A549 (cell line): ENCODE measurements at regions not wholly inside any gene's neighbourhood (a gene's known extent, or its start where the extent isn't known, plus 50 kb on each side); places are given as distances from the start of the nearest gene placed in this dataset.

Source experiments
- ATAC-seq, 2 experiments: fragments of 200-7000 bp in 1 of 2; fragments of >200 bp in 1 of 2; cut with Nextera tagmentation in 1 of 2; cut with Tn5 transposase in 1 of 2; 3 replicates each; pipeline versions ENCODE4 v1.8.0 to v1.9.1; 2018 to 2020; ENCODE audit warnings: mild to moderate bottlenecking in 1 of 2, moderate library complexity in 1 of 2
- CTCF ChIA-PET: fragments of 300-600 bp; sonication (Branson Sonifier 250); formaldehyde crosslinking; extraction: SDS; loops from one replicate; lab custom pipeline; 2021; ENCODE audit warnings: antibody characterized with exemption, inconsistent platforms; lab: Yijun Ruan, JAX
- POLR2A ChIA-PET: fragments of 350-600 bp; formaldehyde crosslinking; extraction: SDS; loops from one replicate; lab custom pipeline; 2021; ENCODE audit warnings: antibody characterized with exemption, inconsistent platforms; lab: Yijun Ruan, JAX
- DNase-seq, 2 experiments: peaks; one replicate each; pipeline versions ENCODE4 v3.0.0 to v3.0.0-alpha.2; 2011 to 2016; ENCODE audit warnings: low read depth in 1 of 2, low spot score in 1 of 2
- FAIRE-seq: peaks from 2 replicates; lab custom pipeline; 2011; peaks lifted over from hg19 to GRCh38; lab: Jason Lieb, UNC
- H3K27ac ChIP-seq, 2 experiments: fragments of >200 bp; sonication (Bioruptor Twin); formaldehyde crosslinking; 3 replicates each; pipeline ENCODE4 v1.5.1; 2016 to 2017
- H3K4me1 ChIP-seq: fragments of >200 bp; sonication (Bioruptor Twin); formaldehyde crosslinking; 3 replicates; pipeline ENCODE4 v1.6.1; 2016
- H3K4me2 ChIP-seq: fragments of >200 bp; sonication (Bioruptor Twin); formaldehyde crosslinking; 3 replicates; pipeline ENCODE4 v1.6.1; 2016
- H3K4me3 ChIP-seq: fragments of >200 bp; sonication (Bioruptor Twin); formaldehyde crosslinking; 3 replicates; pipeline ENCODE4 v1.5.1; 2016
- H3K9me3 ChIP-seq: fragments of >200 bp; sonication (Bioruptor Twin); formaldehyde crosslinking; 3 replicates; pipeline ENCODE4 v1.6.1; 2016
- CBX8 ChIP-seq: fragments of 200-600 bp; sonication (generic); IDR thresholded peaks from 2 replicates; pipeline ENCODE4 v1.6.1; 2016
- CEBPB ChIP-seq, 2 experiments: fragments of >200 bp in 1 of 2; sonication (Bioruptor Twin) in 1 of 2; formaldehyde crosslinking in 1 of 2; IDR thresholded peaks; 2 replicates each; pipeline ENCODE4 v1.6.1; 2012 to 2016
- CHD2 ChIP-seq: fragments of 150-350 bp; IDR thresholded peaks from 2 replicates; pipeline ENCODE4 v1.6.1; 2014; ENCODE audit warnings: low read length; ENCODE audit not compliant: partially characterized antibody
- CHD4 ChIP-seq: fragments of 200-600 bp; sonication (generic); IDR thresholded peaks from 2 replicates; pipeline ENCODE4 v1.6.1; 2016; ENCODE audit warnings: antibody characterized with exemption, mild to moderate bottlenecking, borderline replicate concordance
- EHF ChIP-seq: fragments of 250-450 bp; sonication (Bioruptor Pico); IDR thresholded peaks from 2 replicates; pipeline ENCODE4 v1.5.0; 2020; ENCODE audit warnings: mild to moderate bottlenecking
- EHMT2 ChIP-seq: fragments of 200-600 bp; sonication (generic); IDR thresholded peaks from 2 replicates; pipeline ENCODE4 v1.6.1; 2016; ENCODE audit warnings: antibody characterized with exemption, low read depth, mild to moderate bottlenecking, moderate library complexity
- ELK1 ChIP-seq: fragments of 150-350 bp; IDR thresholded peaks from 2 replicates; pipeline ENCODE4 v1.6.1; 2014; ENCODE audit warnings: low read depth, mild to moderate bottlenecking, low read length
- EP300 ChIP-seq, 2 experiments: fragments of >200 bp; sonication (Bioruptor Twin); formaldehyde crosslinking; IDR thresholded peaks; 2 replicates in 1 of 2; 3 replicates in 1 of 2; pipeline ENCODE4 v1.6.1; 2016 to 2017
- FOSB ChIP-seq: fragments of 250-450 bp; sonication (Bioruptor Pico); IDR thresholded peaks from 2 replicates; pipeline ENCODE4 v1.5.0; 2020; ENCODE audit warnings: mild to moderate bottlenecking, moderate library complexity
- FOSL2 ChIP-seq, 2 experiments: fragments of 450-650 bp in 1 of 2; fragments of >200 bp in 1 of 2; sonication (Bioruptor Twin) in 1 of 2; formaldehyde crosslinking; IDR thresholded peaks; 2 replicates each; pipeline versions ENCODE4 v1.5.0 to v1.6.1; 2016 to 2020; ENCODE audit warnings: mild to moderate bottlenecking in 1 of 2, moderate library complexity in 1 of 2
- HDAC2 ChIP-seq: fragments of 200-600 bp; sonication (generic); IDR thresholded peaks from 2 replicates; pipeline ENCODE4 v1.6.1; 2016
- HES2 ChIP-seq: fragments of >200 bp; sonication (Bioruptor Twin); formaldehyde crosslinking; IDR thresholded peaks from 2 replicates; pipeline ENCODE4 v1.6.1; 2016
- HEYL ChIP-seq: fragments of 250-450 bp; sonication (Bioruptor Pico); IDR thresholded peaks from 2 replicates; pipeline ENCODE4 v1.8.0; 2021; ENCODE audit warnings: mild to moderate bottlenecking, moderate library complexity
- HOXA7 ChIP-seq: fragments of 250-450 bp; sonication (Bioruptor Pico); IDR thresholded peaks from 2 replicates; pipeline ENCODE4 v1.5.0; 2020; ENCODE audit warnings: mild to moderate bottlenecking, moderate library complexity
- HOXB13 ChIP-seq: fragments of 250-450 bp; sonication (Bioruptor Pico); IDR thresholded peaks from 2 replicates; pipeline ENCODE4 v1.5.0; 2020; ENCODE audit warnings: low read depth, mild to moderate bottlenecking, moderate library complexity
- HOXB5 ChIP-seq: fragments of 250-450 bp; sonication (Bioruptor Pico); IDR thresholded peaks from 2 replicates; pipeline ENCODE4 v1.5.0; 2020; ENCODE audit warnings: mild to moderate bottlenecking, moderate library complexity
- JUN ChIP-seq, 2 experiments: fragments of >200 bp; sonication (Bioruptor Twin); formaldehyde crosslinking; IDR thresholded peaks; 2 replicates in 1 of 2; 3 replicates in 1 of 2; pipeline ENCODE4 v1.6.1; 2016 to 2017
- KDM5A ChIP-seq: fragments of 200-600 bp; sonication (generic); IDR thresholded peaks from 2 replicates; pipeline ENCODE4 v1.6.1; 2016; ENCODE audit warnings: antibody characterized with exemption, mild to moderate bottlenecking
- MAFK ChIP-seq: fragments of 450-650 bp; IDR thresholded peaks from 2 replicates; pipeline ENCODE4 v1.6.1; 2014; ENCODE audit not compliant: partially characterized antibody
- MYC ChIP-seq: IDR thresholded peaks from 2 replicates; pipeline ENCODE4 v1.6.1; 2012; ENCODE audit warnings: mild to moderate bottlenecking, inconsistent platforms, low read length, improper control_type of control experiment, borderline replicate concordance
- NFE2L2 ChIP-seq: fragments of 150-350 bp; conservative IDR thresholded peaks from 2 replicates; pipeline ENCODE4 v1.6.1; 2014; ENCODE audit warnings: low read length
- NPAS2 ChIP-seq: fragments of 250-450 bp; sonication (Bioruptor Pico); IDR thresholded peaks from 2 replicates; pipeline ENCODE4 v1.8.0; 2022; ENCODE audit warnings: mild to moderate bottlenecking, moderate library complexity, borderline replicate concordance
- NR3C1 ChIP-seq: fragments of >200 bp; sonication (Bioruptor Twin); formaldehyde crosslinking; IDR thresholded peaks from 3 replicates; pipeline ENCODE4 v1.6.1; 2017
- POLR2A ChIP-seq: IDR thresholded peaks from 2 replicates; pipeline ENCODE4 v1.6.1; 2012; ENCODE audit warnings: mild to moderate bottlenecking, low read length
- POLR2AphosphoS2 ChIP-seq: conservative IDR thresholded peaks from 2 replicates; pipeline ENCODE4 v1.6.1; 2012; ENCODE audit warnings: low read length, improper control_type of control experiment, inconsistent platforms
- RAD21 ChIP-seq, 2 experiments: fragments of >200 bp in 1 of 2; sonication (Bioruptor Twin) in 1 of 2; formaldehyde crosslinking in 1 of 2; IDR thresholded peaks in 1 of 2; conservative IDR thresholded peaks in 1 of 2; 2 replicates in 1 of 2; 3 replicates in 1 of 2; pipeline ENCODE4 v1.6.1; 2012 to 2018; ENCODE audit warnings: inconsistent platforms in 1 of 2
- RARB ChIP-seq: fragments of 250-450 bp; sonication (Bioruptor Pico); IDR thresholded peaks from 2 replicates; pipeline ENCODE4 v1.8.0; 2021; ENCODE audit warnings: mild to moderate bottlenecking, moderate library complexity
- RCOR1 ChIP-seq: fragments of 150-350 bp; IDR thresholded peaks from 2 replicates; pipeline ENCODE4 v1.6.1; 2014; ENCODE audit warnings: antibody characterized with exemption, low read length, low read depth
- RFX5 ChIP-seq: fragments of 450-650 bp; IDR thresholded peaks from 2 replicates; pipeline ENCODE4 v1.7.1; 2014; ENCODE audit warnings: antibody characterized with exemption, mild to moderate bottlenecking, moderate library complexity
- SMC3 ChIP-seq: fragments of >200 bp; sonication (Bioruptor Twin); formaldehyde crosslinking; IDR thresholded peaks from 3 replicates; pipeline ENCODE4 v1.6.1; 2018; ENCODE audit warnings: inconsistent platforms
- TFCP2L1 ChIP-seq: fragments of 250-450 bp; sonication (Bioruptor Pico); IDR thresholded peaks from 2 replicates; pipeline ENCODE4 v1.5.0; 2021; ENCODE audit warnings: mild to moderate bottlenecking
- TP53 ChIP-seq: fragments of 250-450 bp; sonication (Bioruptor Pico); IDR thresholded peaks from 2 replicates; pipeline ENCODE4 v1.5.0; 2021; ENCODE audit warnings: mild to moderate bottlenecking, moderate library complexity
- ZFP36 ChIP-seq: fragments of 450-650 bp; IDR thresholded peaks from 2 replicates; pipeline ENCODE4 v1.6.1; 2014; ENCODE audit warnings: borderline replicate concordance; ENCODE audit not compliant: partially characterized antibody
- ZNF302 ChIP-seq: fragments of 250-450 bp; sonication (Bioruptor Pico); IDR thresholded peaks from 2 replicates; pipeline ENCODE4 v1.9.0; 2021; ENCODE audit warnings: inconsistent platforms, mild to moderate bottlenecking, moderate library complexity
- ZSCAN20 ChIP-seq: fragments of 250-450 bp; sonication (Bioruptor Pico); IDR thresholded peaks from 2 replicates; pipeline ENCODE4 v1.8.0; 2022; ENCODE audit warnings: mild to moderate bottlenecking, moderate library complexity
- WGBS: methylation state at CpG from one replicate; pipeline ENCODE4 v1.1.6; 2017; ENCODE audit errors: missing lambda C conversion rate; 5-methylcytosine and 5-hydroxymethylcytosine counted together
- TF ChIP-seq, protein P1 (sequence below): fragments of 250-450 bp; sonication (Bioruptor Pico); IDR thresholded peaks from 2 replicates; pipeline ENCODE4 v1.5.0; 2021; ENCODE audit warnings: mild to moderate bottlenecking, moderate library complexity, borderline replicate concordance
- TF ChIP-seq, protein P2 (sequence below): IDR thresholded peaks from 2 replicates; pipeline ENCODE4 v1.6.1; 2012
- TF ChIP-seq, protein P3 (sequence below): fragments of 450-650 bp; IDR thresholded peaks from 2 replicates; pipeline ENCODE4 v1.6.1; 2014; ENCODE audit warnings: antibody characterized with exemption
- TF ChIP-seq, protein P4 (sequence below): IDR thresholded peaks from 2 replicates; pipeline ENCODE4 v1.6.1; 2012

- ATAC-seq (peak; percentile 99 to 100), DNase-seq (peak; percentile 68 to 92), FAIRE-seq (no peak)
- H3K9me3 ChIP-seq, result peaks cover 9% of the 10 kb centered on the region; the same call in 1 of the 3 replicates
- ChIA-PET POLR2A (interaction anchor here (1.2 kb wide), 1 partner anchor 91 kb away, joined by 3 read pairs; no protein-coding TSS in a partner anchor), CTCF (interaction anchor here (0.7 to 1.3 kb wide), 3 partner anchors 92 to 195 kb away, joined by 3 to 7 read pairs (median 3); no protein-coding TSS in a partner anchor)
- peak overlapping the region; percentile 80 for H3K4me2 ChIP-seq
- under 1% methylated on average over 4 of the region's 4 CpGs for WGBS
- H3K4me3 ChIP-seq, result no peak overlapping the region
- peaks cover 28% of the 10 kb centered on the region for H3K4me1 ChIP-seq
- H3K27ac ChIP-seq, result peak overlapping the region; percentile 85 to 90
- TF ChIP-seq MYC, result no peak
- TF ChIP-seq CEBPB (IDR thresholded peaks at IDR 0.05), result peak in 1 of 2 experiments; percentile 62; a peak in 2 of 4 replicates
- TF ChIP-seq ZFP36, result no peak
- TF ChIP-seq HOXA7 (CRISPR knock-in tag), result no peak
- no peak for TF ChIP-seq HEYL
- TF ChIP-seq CHD4, result no peak
- TF ChIP-seq NR3C1, result no peak
- TF ChIP-seq RCOR1, result no peak
- peak; percentile 30 to 38; a peak in 2 of 5 replicates for TF ChIP-seq RAD21 (conservative IDR thresholded peaks at IDR 0.05 in 1 of 2, IDR thresholded peaks at IDR 0.05 in 1 of 2)
- TF ChIP-seq MAFK, result no peak
- TF ChIP-seq, protein P1, sequence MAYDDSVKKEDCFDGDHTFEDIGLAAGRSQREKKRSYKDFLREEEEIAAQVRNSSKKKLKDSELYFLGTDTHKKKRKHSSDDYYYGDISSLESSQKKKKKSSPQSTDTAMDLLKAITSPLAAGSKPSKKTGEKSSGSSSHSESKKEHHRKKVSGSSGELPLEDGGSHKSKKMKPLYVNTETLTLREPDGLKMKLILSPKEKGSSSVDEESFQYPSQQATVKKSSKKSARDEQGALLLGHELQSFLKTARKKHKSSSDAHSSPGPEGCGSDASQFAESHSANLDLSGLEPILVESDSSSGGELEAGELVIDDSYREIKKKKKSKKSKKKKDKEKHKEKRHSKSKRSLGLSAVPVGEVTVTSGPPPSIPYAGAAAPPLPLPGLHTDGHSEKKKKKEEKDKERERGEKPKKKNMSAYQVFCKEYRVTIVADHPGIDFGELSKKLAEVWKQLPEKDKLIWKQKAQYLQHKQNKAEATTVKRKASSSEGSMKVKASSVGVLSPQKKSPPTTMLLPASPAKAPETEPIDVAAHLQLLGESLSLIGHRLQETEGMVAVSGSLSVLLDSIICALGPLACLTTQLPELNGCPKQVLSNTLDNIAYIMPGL, result no peak
- no peak for TF ChIP-seq POLR2A
- peak; percentile 77 to 89; a peak in 4 of 5 replicates for TF ChIP-seq EP300 (IDR thresholded peaks at IDR 0.05)
- no peak for TF ChIP-seq RARB (CRISPR knock-in tag)
- peak; percentile 60 to 83; a peak in 4 of 5 replicates for TF ChIP-seq JUN (IDR thresholded peaks at IDR 0.05)
- TF ChIP-seq RFX5, result no peak
- TF ChIP-seq TFCP2L1 (CRISPR knock-in tag), result no peak
- no peak for TF ChIP-seq HDAC2
- TF ChIP-seq POLR2AphosphoS2, result no peak
- TF ChIP-seq FOSL2 (IDR thresholded peaks at IDR 0.05), result peak; percentile 84
- TF ChIP-seq FOSL2 (CRISPR knock-in tag; IDR thresholded peaks at IDR 0.05), result peak; percentile 97
- TF ChIP-seq HOXB13, result no peak
- TF ChIP-seq, protein P2, sequence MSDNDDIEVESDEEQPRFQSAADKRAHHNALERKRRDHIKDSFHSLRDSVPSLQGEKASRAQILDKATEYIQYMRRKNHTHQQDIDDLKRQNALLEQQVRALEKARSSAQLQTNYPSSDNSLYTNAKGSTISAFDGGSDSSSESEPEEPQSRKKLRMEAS, result peak; percentile 59
- TF ChIP-seq, protein P3, sequence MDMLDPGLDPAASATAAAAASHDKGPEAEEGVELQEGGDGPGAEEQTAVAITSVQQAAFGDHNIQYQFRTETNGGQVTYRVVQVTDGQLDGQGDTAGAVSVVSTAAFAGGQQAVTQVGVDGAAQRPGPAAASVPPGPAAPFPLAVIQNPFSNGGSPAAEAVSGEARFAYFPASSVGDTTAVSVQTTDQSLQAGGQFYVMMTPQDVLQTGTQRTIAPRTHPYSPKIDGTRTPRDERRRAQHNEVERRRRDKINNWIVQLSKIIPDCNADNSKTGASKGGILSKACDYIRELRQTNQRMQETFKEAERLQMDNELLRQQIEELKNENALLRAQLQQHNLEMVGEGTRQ, result no peak
- TF ChIP-seq SMC3, result no peak; the same call in 2 of the 3 replicates
- no peak for TF ChIP-seq ZSCAN20
- TF ChIP-seq HES2, result no peak
- no peak for TF ChIP-seq KDM5A
- TF ChIP-seq HOXB5 (CRISPR knock-in tag), result no peak
- no peak for TF ChIP-seq ZNF302 (CRISPR knock-in tag)
- TF ChIP-seq NPAS2 (CRISPR knock-in tag), result no peak
- TF ChIP-seq TP53 (CRISPR knock-in tag), result no peak
- TF ChIP-seq, protein P4, sequence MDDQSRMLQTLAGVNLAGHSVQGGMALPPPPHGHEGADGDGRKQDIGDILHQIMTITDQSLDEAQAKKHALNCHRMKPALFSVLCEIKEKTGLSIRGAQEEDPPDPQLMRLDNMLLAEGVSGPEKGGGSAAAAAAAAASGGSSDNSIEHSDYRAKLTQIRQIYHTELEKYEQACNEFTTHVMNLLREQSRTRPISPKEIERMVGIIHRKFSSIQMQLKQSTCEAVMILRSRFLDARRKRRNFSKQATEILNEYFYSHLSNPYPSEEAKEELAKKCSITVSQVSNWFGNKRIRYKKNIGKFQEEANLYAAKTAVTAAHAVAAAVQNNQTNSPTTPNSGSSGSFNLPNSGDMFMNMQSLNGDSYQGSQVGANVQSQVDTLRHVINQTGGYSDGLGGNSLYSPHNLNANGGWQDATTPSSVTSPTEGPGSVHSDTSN, result peak; percentile 44
- TF ChIP-seq ELK1, result no peak
- no peak for TF ChIP-seq NFE2L2
- TF ChIP-seq CHD2, result no peak
- TF ChIP-seq EHF, result no peak
- no peak for TF ChIP-seq EHMT2
- no peak for TF ChIP-seq CBX8
- no peak for TF ChIP-seq FOSB (CRISPR knock-in tag)
These were observed 185.7 kb downstream of the MTCL1 start for GRCh38 chr18:8890957-8891464.
